ENCODE measurements at regions not wholly inside any gene's neighbourhood (a gene's known extent, or its start where the extent isn't known, plus 50 kb on each side); places are given as distances from the start of the nearest gene placed in this dataset.

DNA sequence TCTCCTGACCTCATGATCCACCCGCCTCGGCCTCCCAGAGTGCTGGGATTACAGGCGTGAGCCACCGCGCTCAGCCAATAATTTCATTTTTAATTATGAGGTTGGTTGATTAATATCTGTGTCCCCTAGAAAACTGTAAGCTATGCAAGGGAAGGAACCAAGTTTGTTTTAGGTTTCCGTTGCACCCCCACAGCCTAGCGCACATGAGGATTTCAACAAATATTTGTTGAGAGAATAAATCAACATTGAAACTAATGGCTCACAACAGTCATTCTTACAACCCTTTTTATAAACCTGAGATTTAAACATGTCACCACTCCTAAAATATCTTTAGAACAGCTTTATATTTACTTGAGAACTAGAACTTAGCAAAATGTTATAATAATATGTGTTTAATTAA is 114.0 kb upstream of the CARMIL1 start (continued):
- TF ChIP-seq EZH2 (conservative IDR thresholded peaks at IDR 0.05; ENCODE audit: low read depth, low read length) (no peak), SCMH1 (CRISPR knock-in tag; IDR thresholded peaks at IDR 0.05; ENCODE audit: borderline replicate concordance) (no peak)

- no TSS peak for BruUV-seq (replicated peaks)
- intact Hi-C loops (cut with micrococcal nuclease; ENCODE audit: unreplicated experiment) (no loop called here), in situ Hi-C loops (cut with HindIII; ENCODE audit: extremely low pct_ligation_motif_present, low pct_unique_long_range_greater_than_20kb) (no loop called here)
- WGBS (ENCODE audit: low lambda C conversion rate): 59% methylated on average over 1 of the region's 1 CpG
- Histone ChIP-seq H3K9ac (ENCODE audit: insufficient read depth, low read depth, low read length) (no peak overlapping the region), H3K4me2 (ENCODE audit: low read depth, low read length) (no peak overlapping the region), H3K79me2 (ENCODE audit: insufficient read depth, low read length) (no peaks in the 10 kb centered on the region), H3K36me3 (replicated peaks in 1 of 2; ENCODE audit: control insufficient read depth in 1 of 2, insufficient read depth in 2 of 2, low read length in 2 of 2) (no peaks in the 10 kb centered on the region), H2AFZ (ENCODE audit: low read length) (no peak overlapping the region), H3K27me3 (ENCODE audit: control insufficient read depth in 1 of 2, insufficient read depth in 2 of 2, low read length in 2 of 2) (peaks cover 0 to 4% of the 10 kb centered on the region in 2 experiments; a peak in 1 of 5 replicates), H3K4me1 (ENCODE audit: insufficient read depth, low read length) (no peaks in the 10 kb centered on the region), H3K9me3 (ENCODE audit: low read length) (peaks cover 5% of the 10 kb centered on the region; the same call in 1 of the 2 replicates), H3K27ac (ENCODE audit: extremely low read length, insufficient read depth, low read length) (no peak overlapping the region), H4K20me1 (ENCODE audit: insufficient read depth, low read length) (no peaks in the 10 kb centered on the region), H3K4me3 (replicated peaks in 1 of 3; ENCODE audit: insufficient read depth in 1 of 3, low read depth in 2 of 3, low read length in 3 of 3) (no peak overlapping the region)
- TF ChIP-seq ZNF512B (CRISPR knock-in tag; IDR thresholded peaks at IDR 0.05; ENCODE audit: borderline replicate concordance) (no peak), ZNF724P (CRISPR knock-in tag; IDR thresholded peaks at IDR 0.05; ENCODE audit: borderline replicate concordance) (no peak), ZNF253 (CRISPR knock-in tag; IDR thresholded peaks at IDR 0.05; ENCODE audit: borderline replicate concordance) (no peak), SOX13 (IDR thresholded peaks at IDR 0.05) (no peak), SOX13 (CRISPR knock-in tag; conservative IDR thresholded peaks at IDR 0.05 in 1 of 2, IDR thresholded peaks at IDR 0.05 in 1 of 2) (no peak)
- TF ChIP-seq, protein P1, sequence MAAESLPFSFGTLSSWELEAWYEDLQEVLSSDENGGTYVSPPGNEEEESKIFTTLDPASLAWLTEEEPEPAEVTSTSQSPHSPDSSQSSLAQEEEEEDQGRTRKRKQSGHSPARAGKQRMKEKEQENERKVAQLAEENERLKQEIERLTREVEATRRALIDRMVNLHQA (CRISPR knock-in tag; IDR thresholded peaks at IDR 0.05): no peak
- ChIA-PET CTCF (ENCODE audit: low intra/inter-chr PET ratio, low total read pairs) (no interaction called here), POLR2A (no interaction called here)
- no peak for FAIRE-seq
- no peak for DNase-seq (ENCODE audit: low spot score)
- ATAC-seq: no peak
Measured at GRCh38 chr6:25165800-25166199, 113.4 kb upstream of the CARMIL1 start.
